ENCODE measurements at regions not wholly inside any gene's neighbourhood (a gene's known extent, or its start where the extent isn't known, plus 50 kb on each side); places are given as distances from the start of the nearest gene placed in this dataset.

DNA sequence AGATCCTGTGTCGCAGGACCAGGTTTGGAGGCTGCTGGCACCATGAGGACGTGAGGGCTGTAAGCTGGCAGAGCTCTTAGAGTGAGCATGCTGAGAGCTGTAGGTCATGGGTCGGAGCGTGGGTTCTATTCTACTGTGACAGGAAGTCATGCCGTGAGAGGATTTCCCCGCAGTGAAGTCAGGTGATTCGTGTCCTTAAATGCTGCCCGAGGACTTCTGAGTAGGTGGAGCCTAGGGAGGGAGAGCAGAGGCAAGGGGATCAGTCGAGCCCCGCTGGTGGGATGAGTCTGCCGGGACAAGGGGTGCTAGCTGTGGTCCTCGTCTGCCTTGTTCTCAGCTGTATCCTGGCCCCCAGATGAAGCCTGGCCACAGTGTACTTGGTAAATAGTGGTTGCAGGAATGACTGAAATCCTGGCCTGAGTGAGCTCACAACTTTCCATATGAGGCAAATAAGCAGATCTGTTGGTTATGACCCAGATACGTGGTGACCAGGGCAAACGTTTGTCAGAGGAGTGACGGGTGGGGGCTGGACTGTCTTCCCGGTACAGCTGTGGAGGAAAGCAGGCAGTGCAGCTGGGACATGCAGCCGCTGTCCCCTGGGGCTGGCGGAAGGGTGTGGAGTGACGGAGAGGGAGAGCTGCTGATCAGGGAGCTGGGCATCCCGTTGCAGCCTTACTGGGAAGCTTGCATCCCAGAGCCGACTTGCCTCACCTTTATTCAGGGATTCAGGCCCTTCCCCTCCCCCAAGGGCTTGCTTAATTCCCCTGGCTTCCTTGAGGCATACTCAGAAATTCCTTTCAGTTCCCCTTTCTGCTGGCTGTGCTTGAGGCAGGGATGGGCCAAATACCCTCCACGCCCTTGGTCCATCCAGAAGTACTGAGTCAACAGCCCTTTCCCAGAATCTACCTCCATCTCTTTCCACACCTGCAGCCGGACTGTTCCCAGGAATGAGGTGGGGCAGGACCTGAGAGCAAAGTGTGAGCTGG, 250.9 kb upstream of the RREB1 start:
- WGBS (ENCODE audit: insufficient coverage, low coverage, missing lambda C conversion rate), result 43% methylated on average over 22 of the region's 23 CpGs
- POLR2A ChIA-PET, result interaction anchor here (0.6 to 0.8 kb wide), 4 partner anchors 10 to 362 kb away, joined by 3 to 4 read pairs (median 3); no protein-coding TSS in a partner anchor
- TF ChIP-seq CHD2 (IDR thresholded peaks at IDR 0.05; ENCODE audit: low read depth, low read length) (no peak), ASH1L (IDR thresholded peaks at IDR 0.05; ENCODE audit: borderline replicate concordance, low read depth, partially characterized antibody) (no peak), ZNF644 (tag; IDR thresholded peaks at IDR 0.05; ENCODE audit: low read depth) (no peak), CTBP1 (IDR thresholded peaks at IDR 0.05; ENCODE audit: borderline replicate concordance) (peak; percentile 51; the same call in 1 of the 2 replicates), ZNF124 (CRISPR knock-in tag; IDR thresholded peaks at IDR 0.05) (no peak), CXXC5 (CRISPR knock-in tag; IDR thresholded peaks at IDR 0.05) (no peak), SPI1 (IDR thresholded peaks at IDR 0.05; ENCODE audit: borderline replicate concordance, low read depth, low read length) (peak; percentile 91), GABPA (tag; conservative IDR thresholded peaks at IDR 0.05; ENCODE audit: low read depth) (0 out of 2 replicates have a peak, but pooled peaks have one; percentile 7), MAX (CRISPR knock-in tag; IDR thresholded peaks at IDR 0.05) (peak; percentile 49; the same call in 1 of the 2 replicates), RAD51 (IDR thresholded peaks at IDR 0.05; ENCODE audit: borderline replicate concordance, low read depth) (0 out of 2 replicates have a peak, but pooled peaks have one; percentile 11), ZNF121 (CRISPR knock-in tag; conservative IDR thresholded peaks at IDR 0.05) (peak; percentile 10; the same call in 1 of the 2 replicates), ZNF316 (IDR thresholded peaks at IDR 0.05) (no peak), CEBPB (tag; IDR thresholded peaks at IDR 0.05) (peak; percentile 75)
- TF ChIP-seq, protein P1, sequence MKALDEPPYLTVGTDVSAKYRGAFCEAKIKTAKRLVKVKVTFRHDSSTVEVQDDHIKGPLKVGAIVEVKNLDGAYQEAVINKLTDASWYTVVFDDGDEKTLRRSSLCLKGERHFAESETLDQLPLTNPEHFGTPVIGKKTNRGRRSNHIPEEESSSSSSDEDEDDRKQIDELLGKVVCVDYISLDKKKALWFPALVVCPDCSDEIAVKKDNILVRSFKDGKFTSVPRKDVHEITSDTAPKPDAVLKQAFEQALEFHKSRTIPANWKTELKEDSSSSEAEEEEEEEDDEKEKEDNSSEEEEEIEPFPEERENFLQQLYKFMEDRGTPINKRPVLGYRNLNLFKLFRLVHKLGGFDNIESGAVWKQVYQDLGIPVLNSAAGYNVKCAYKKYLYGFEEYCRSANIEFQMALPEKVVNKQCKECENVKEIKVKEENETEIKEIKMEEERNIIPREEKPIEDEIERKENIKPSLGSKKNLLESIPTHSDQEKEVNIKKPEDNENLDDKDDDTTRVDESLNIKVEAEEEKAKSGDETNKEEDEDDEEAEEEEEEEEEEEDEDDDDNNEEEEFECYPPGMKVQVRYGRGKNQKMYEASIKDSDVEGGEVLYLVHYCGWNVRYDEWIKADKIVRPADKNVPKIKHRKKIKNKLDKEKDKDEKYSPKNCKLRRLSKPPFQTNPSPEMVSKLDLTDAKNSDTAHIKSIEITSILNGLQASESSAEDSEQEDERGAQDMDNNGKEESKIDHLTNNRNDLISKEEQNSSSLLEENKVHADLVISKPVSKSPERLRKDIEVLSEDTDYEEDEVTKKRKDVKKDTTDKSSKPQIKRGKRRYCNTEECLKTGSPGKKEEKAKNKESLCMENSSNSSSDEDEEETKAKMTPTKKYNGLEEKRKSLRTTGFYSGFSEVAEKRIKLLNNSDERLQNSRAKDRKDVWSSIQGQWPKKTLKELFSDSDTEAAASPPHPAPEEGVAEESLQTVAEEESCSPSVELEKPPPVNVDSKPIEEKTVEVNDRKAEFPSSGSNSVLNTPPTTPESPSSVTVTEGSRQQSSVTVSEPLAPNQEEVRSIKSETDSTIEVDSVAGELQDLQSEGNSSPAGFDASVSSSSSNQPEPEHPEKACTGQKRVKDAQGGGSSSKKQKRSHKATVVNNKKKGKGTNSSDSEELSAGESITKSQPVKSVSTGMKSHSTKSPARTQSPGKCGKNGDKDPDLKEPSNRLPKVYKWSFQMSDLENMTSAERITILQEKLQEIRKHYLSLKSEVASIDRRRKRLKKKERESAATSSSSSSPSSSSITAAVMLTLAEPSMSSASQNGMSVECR (CRISPR knock-in tag; IDR thresholded peaks at IDR 0.05), result peak; percentile 42; the same call in 1 of the 2 replicates
- TF ChIP-seq, protein P2, sequence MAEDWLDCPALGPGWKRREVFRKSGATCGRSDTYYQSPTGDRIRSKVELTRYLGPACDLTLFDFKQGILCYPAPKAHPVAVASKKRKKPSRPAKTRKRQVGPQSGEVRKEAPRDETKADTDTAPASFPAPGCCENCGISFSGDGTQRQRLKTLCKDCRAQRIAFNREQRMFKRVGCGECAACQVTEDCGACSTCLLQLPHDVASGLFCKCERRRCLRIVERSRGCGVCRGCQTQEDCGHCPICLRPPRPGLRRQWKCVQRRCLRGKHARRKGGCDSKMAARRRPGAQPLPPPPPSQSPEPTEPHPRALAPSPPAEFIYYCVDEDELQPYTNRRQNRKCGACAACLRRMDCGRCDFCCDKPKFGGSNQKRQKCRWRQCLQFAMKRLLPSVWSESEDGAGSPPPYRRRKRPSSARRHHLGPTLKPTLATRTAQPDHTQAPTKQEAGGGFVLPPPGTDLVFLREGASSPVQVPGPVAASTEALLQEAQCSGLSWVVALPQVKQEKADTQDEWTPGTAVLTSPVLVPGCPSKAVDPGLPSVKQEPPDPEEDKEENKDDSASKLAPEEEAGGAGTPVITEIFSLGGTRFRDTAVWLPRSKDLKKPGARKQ (CRISPR knock-in tag; IDR thresholded peaks at IDR 0.05), result no peak

More for the DNA sequence above, 250.9 kb upstream of the RREB1 start:
- peaks cover 33 to 36% of the 10 kb centered on the region in 2 experiments for H3K4me1 ChIP-seq (replicated peaks in 1 of 2; ENCODE audit: control insufficient read depth in 2 of 2, insufficient read depth in 2 of 2, low read length in 2 of 2)
- H3K36me3 ChIP-seq (ENCODE audit: control insufficient read depth, insufficient read depth, low read length), result no peaks in the 10 kb centered on the region
- FAIRE-seq (no peak), ATAC-seq (no peak), DNase-seq (ENCODE audit: extremely low read depth in 1 of 4, low spot score in 3 of 4) (no peak)
- H4K20me1 ChIP-seq (replicated peaks; ENCODE audit: control insufficient read depth, insufficient read depth, low read length), result no peaks in the 10 kb centered on the region
- no peaks in the 10 kb centered on the region for H3K9me3 ChIP-seq (replicated peaks; ENCODE audit: control insufficient read depth, insufficient read depth, low read depth, low read length)
- no peak overlapping the region for H3K4me3 ChIP-seq
- H3K9ac ChIP-seq (ENCODE audit: insufficient read depth in 1 of 2, low read depth in 2 of 2, low read length in 2 of 2), result peak overlapping the region in 1 of 2 experiments; percentile 55; a peak in 2 of 4 replicates
- H3K27ac ChIP-seq (ENCODE audit: extremely low read depth, low read depth, low read length), result no peak overlapping the region
- in situ Hi-C loops (cut with MboI), result no loop called here
- H3K79me2 ChIP-seq (ENCODE audit: control insufficient read depth, insufficient read depth, low read length), result no peaks in the 10 kb centered on the region
- intact Hi-C loops (cut with micrococcal nuclease), result loop anchor here (5.0 kb wide), 1 partner anchor 185 kb away; no protein-coding TSS in a partner anchor
- H3K27me3 ChIP-seq (ENCODE audit: control insufficient read depth in 2 of 2, insufficient read depth in 2 of 2, low read length in 2 of 2), result no peaks in the 10 kb centered on the region
- peak overlapping the region; percentile 84 for H2AFZ ChIP-seq (ENCODE audit: low read depth, low read length)
- BruUV-seq (replicated peaks), result no TSS peak
- no peaks in the 10 kb centered on the region for H3K9me1 ChIP-seq (ENCODE audit: control insufficient read depth, insufficient read depth, low read length)
- CTCF ChIA-PET (ENCODE audit: low intra/inter-chr PET ratio), result no interaction called here
- H3K4me2 ChIP-seq (ENCODE audit: insufficient read depth, low read length), result peak overlapping the region; percentile 45; the same call in 1 of the 2 replicates

Measured in K562 (cell line).